Panc1 (cell line): ENCODE measurements at regions not wholly inside any gene's neighbourhood (a gene's known extent, or its start where the extent isn't known, plus 50 kb on each side); places are given as distances from the start of the nearest gene placed in this dataset.

Source experiments
- POLR2AphosphoS5 ChIP-seq: IDR thresholded peaks from 2 replicates; pipeline ENCODE4 v1.6.1; 2012; ENCODE audit warnings: mild to moderate bottlenecking, low read depth, low read length, moderate library complexity
- REST ChIP-seq, 2 experiments: IDR thresholded peaks; 2 replicates each; pipeline ENCODE4 v1.6.1; 2011 to 2012; ENCODE audit warnings: low read depth in 2 of 2, control low read depth in 1 of 2, low read length in 1 of 2, mild to moderate bottlenecking in 1 of 2, moderate library complexity in 1 of 2; ENCODE audit not compliant: insufficient read depth in 1 of 2

GRCh38 chr5:142246258-142246657 lies 78.6 kb downstream of the SPRY4 start:
- TF ChIP-seq REST (IDR thresholded peaks at IDR 0.05; ENCODE audit: insufficient read depth in 1 of 2, low read depth in 2 of 2, low read length in 1 of 2) (no peak), POLR2AphosphoS5 (no peak)
